ENCODE measurements at regions not wholly inside any gene's neighbourhood (a gene's known extent, or its start where the extent isn't known, plus 50 kb on each side); places are given as distances from the start of the nearest gene placed in this dataset.

DNA sequence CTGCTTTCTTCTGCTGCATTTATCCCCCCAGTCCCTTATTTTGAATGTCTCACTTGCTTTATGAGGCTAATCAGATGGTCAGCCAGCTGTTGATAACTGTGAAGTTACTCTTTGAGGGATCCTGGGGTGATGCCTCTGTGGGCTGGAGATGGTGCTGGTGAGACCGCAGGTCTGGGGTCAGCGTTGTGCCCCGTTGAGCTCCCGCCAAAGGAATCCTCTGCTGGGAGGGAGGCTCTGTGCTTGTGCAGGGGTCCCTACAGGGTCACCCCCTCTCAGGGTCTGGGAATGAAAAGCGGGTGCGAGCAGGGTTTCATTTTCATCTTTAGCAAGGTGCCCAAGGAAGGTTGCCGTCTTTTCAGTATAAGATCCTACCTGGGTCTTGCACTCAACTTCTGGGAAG is 161.2 kb upstream of the RTL1 start:
- no peak overlapping the region for H3K4me3 ChIP-seq (ENCODE audit: low read depth, low read length)
- TF ChIP-seq, protein P1, sequence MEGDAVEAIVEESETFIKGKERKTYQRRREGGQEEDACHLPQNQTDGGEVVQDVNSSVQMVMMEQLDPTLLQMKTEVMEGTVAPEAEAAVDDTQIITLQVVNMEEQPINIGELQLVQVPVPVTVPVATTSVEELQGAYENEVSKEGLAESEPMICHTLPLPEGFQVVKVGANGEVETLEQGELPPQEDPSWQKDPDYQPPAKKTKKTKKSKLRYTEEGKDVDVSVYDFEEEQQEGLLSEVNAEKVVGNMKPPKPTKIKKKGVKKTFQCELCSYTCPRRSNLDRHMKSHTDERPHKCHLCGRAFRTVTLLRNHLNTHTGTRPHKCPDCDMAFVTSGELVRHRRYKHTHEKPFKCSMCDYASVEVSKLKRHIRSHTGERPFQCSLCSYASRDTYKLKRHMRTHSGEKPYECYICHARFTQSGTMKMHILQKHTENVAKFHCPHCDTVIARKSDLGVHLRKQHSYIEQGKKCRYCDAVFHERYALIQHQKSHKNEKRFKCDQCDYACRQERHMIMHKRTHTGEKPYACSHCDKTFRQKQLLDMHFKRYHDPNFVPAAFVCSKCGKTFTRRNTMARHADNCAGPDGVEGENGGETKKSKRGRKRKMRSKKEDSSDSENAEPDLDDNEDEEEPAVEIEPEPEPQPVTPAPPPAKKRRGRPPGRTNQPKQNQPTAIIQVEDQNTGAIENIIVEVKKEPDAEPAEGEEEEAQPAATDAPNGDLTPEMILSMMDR (IDR thresholded peaks at IDR 0.05; ENCODE audit: insufficient read depth, low read depth, low read length): no peak
- DNase-seq (ENCODE audit: low read depth): no peak

DNA sequence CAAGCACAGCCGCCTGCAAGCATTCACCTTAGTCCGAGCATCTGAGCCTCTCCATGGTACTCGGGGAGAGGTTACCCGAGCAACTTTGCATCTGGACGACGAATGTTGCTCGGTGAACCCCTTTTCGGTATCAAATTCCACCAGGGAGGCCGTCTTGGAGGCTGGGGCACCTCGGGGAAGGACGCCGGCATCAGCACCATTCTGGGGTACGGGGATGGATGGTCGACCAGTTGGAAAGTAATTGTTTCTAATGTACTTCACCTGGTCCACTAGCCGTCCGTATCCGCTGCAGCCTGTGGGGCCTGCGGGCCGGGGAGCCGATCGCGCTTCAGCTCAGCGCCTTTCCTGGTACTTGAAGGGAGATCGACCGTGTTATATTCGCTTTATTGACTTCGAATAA is 161.7 kb upstream of the RTL1 start:
- no peak overlapping the region for H3K4me3 ChIP-seq (ENCODE audit: low read depth, low read length)
- TF ChIP-seq, protein P1 (IDR thresholded peaks at IDR 0.05; ENCODE audit: insufficient read depth, low read depth, low read length): no peak
- DNase-seq (ENCODE audit: low read depth): no peak

- TF ChIP-seq, protein P1 (IDR thresholded peaks at IDR 0.05; ENCODE audit: insufficient read depth, low read depth, low read length): no peak
- H3K4me3 ChIP-seq (ENCODE audit: low read depth, low read length): no peak overlapping the region
- DNase-seq (ENCODE audit: low read depth): no peak
Observed at GRCh38 chr14:101065696-101066694, 162.5 kb upstream of the RTL1 start.

- no peak for DNase-seq (ENCODE audit: low read depth)
- TF ChIP-seq, protein P1 (IDR thresholded peaks at IDR 0.05; ENCODE audit: insufficient read depth, low read depth, low read length): no peak
- H3K4me3 ChIP-seq (ENCODE audit: low read depth, low read length): no peak overlapping the region
Observed at GRCh38 chr14:101066826-101067510, 163.4 kb upstream of the RTL1 start.

GRCh38 chr14:101068313-101069227 is 165.0 kb upstream of the RTL1 start:
- TF ChIP-seq, protein P1 (IDR thresholded peaks at IDR 0.05; ENCODE audit: insufficient read depth, low read depth, low read length): no peak
- no peak for DNase-seq (ENCODE audit: low read depth)
- no peak overlapping the region for H3K4me3 ChIP-seq (ENCODE audit: low read depth, low read length)

DNA sequence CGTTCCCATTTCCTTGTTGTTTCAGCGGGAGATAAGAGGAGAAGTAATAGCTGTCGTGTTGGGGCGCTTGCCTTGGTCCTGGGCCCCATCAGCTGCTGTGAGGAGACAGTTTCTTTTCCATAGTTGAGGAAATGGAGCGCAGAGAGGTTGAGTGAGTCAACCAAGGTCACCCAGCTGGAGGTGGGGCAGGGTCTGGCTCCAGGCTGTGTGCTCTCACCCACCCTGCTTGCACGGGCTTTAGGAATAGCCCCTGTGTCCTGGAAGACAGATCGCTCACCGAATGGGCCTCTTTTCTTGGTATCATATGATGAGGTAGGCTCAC is 165.7 kb upstream of the RTL1 start:
- DNase-seq (ENCODE audit: low read depth): no peak
- H3K4me3 ChIP-seq (ENCODE audit: low read depth, low read length): no peak overlapping the region
- TF ChIP-seq, protein P1 (IDR thresholded peaks at IDR 0.05; ENCODE audit: insufficient read depth, low read depth, low read length): no peak
